HCT116 (cell line): ENCODE measurements at regions not wholly inside any gene's neighbourhood (a gene's known extent, or its start where the extent isn't known, plus 50 kb on each side); places are given as distances from the start of the nearest gene placed in this dataset.

ENCODE experiments used
- ATAC-seq: fragments of 200-7000 bp; cut with Tn5 transposase; 2 replicates; pipeline ENCODE4 v1.9.1; 2020; ENCODE audit warnings: mild to moderate bottlenecking, moderate library complexity
- BruUV-seq: library from RNA; stranded (reverse); fragments of 400-500 nt; replicated peaks from 2 replicates; lab custom pipeline; 2021; lab: Mats Ljungman, UMichigan
- CTCF ChIA-PET: fragments of 300-600 bp; sonication (Branson Sonifier 250); formaldehyde crosslinking; loops from one replicate; lab custom pipeline; 2021; ENCODE audit warnings: antibody characterized with exemption; lab: Charles Lee
- POLR2A ChIA-PET: fragments of 300-600, 350-600 bp; sonication (Branson Sonifier 250); formaldehyde crosslinking; loops from one replicate; lab custom pipeline; 2021; ENCODE audit warnings: antibody characterized with exemption; lab: Charles Lee
- RAD21 ChIA-PET, 2 experiments: fragments of 300-600 bp; sonication (Branson Sonifier 250); formaldehyde crosslinking; loops; one replicate each; lab custom pipeline; 2023; ENCODE audit warnings: low total read pairs in 2 of 2; ENCODE audit not compliant: uncharacterized antibody in 2 of 2, unreplicated experiment in 2 of 2, low non-redundant PET in 1 of 2; lab: Charles Lee
- DNase-seq: peaks from one replicate; pipeline ENCODE4 v3.0.0-alpha.2; 2010; ENCODE audit warnings: low read depth, low spot score
- H2AFZ ChIP-seq: fragments of 200-600 bp; shearing (Covaris generic), sonication (generic); 2 replicates; pipeline ENCODE4 v1.6.1; 2017; ENCODE audit warnings: low read depth, mixed run types, mixed read lengths, antibody characterized with exemption, low read length; ENCODE audit not compliant: poor library complexity, severe bottlenecking
- H3K27ac ChIP-seq: 2 replicates; pipeline ENCODE4 v1.5.1; 2012; ENCODE audit warnings: low read depth, low read length
- H3K27me3 ChIP-seq: fragments of 200-600 bp; sonication (generic); 2 replicates; pipeline ENCODE4 v1.6.1; 2016; ENCODE audit warnings: mixed run types, low read length, mixed read lengths; ENCODE audit not compliant: insufficient read depth
- H3K36me3 ChIP-seq, 2 experiments: fragments of 200-500 bp in 1 of 2; fragments of 200-600 bp in 1 of 2; sonication (Bioruptor generic) in 1 of 2; sonication (generic) in 1 of 2; 2 replicates each; pipeline versions ENCODE4 v1.5.1 to v1.6.1; 2014 to 2016; ENCODE audit warnings: low read length in 2 of 2, inconsistent platforms in 1 of 2, mixed read lengths in 1 of 2, mixed run types in 1 of 2; ENCODE audit not compliant: insufficient read depth in 2 of 2, control insufficient read depth in 1 of 2
- H3K4me1 ChIP-seq, 2 experiments: fragments of 200-600 bp in 1 of 2; sonication (generic) in 1 of 2; 2 replicates each; pipeline versions ENCODE4 v1.5.1 to v1.6.1; 2012 to 2017; ENCODE audit warnings: low read length in 2 of 2, inconsistent platforms in 1 of 2, mild to moderate bottlenecking in 1 of 2, mixed read lengths in 1 of 2, mixed run types in 1 of 2, moderate library complexity in 1 of 2; ENCODE audit not compliant: insufficient read depth in 2 of 2, control insufficient read depth in 1 of 2
- H3K4me2 ChIP-seq: fragments of 200-600 bp; sonication (generic); 2 replicates; pipeline ENCODE4 v1.6.1; 2017; ENCODE audit warnings: mixed run types, low read length, mixed read lengths
- H3K4me3 ChIP-seq, 2 experiments: fragments of 200-600 bp in 1 of 2; sonication (generic) in 1 of 2; replicated peaks in 1 of 2; 2 replicates each; pipeline ENCODE4 v1.5.1; 2011 to 2016; ENCODE audit warnings: low read length in 2 of 2, control low read depth in 1 of 2, low read depth in 1 of 2, mild to moderate bottlenecking in 1 of 2, mixed read lengths in 1 of 2, mixed run types in 1 of 2
- H3K79me2 ChIP-seq: fragments of 200-600 bp; sonication (generic); 2 replicates; pipeline ENCODE4 v1.6.1; 2017; ENCODE audit warnings: mild to moderate bottlenecking, mixed run types, low read length, moderate library complexity, mixed read lengths; ENCODE audit not compliant: insufficient read depth
- H3K9ac ChIP-seq: fragments of 200-600 bp; sonication (generic); 2 replicates; pipeline ENCODE4 v1.6.1; 2016; ENCODE audit warnings: low read length, mixed read lengths
- H3K9me2 ChIP-seq: fragments of 200-600 bp; sonication (generic), shearing (Covaris generic); 2 replicates; pipeline ENCODE4 v1.6.1; 2017; ENCODE audit warnings: mixed run types, mild to moderate bottlenecking, moderate library complexity; ENCODE audit not compliant: insufficient read depth
- H3K9me3 ChIP-seq, 2 experiments: fragments of 200-500 bp in 1 of 2; fragments of 200-600 bp in 1 of 2; sonication (Bioruptor generic) in 1 of 2; sonication (generic) in 1 of 2; 2 replicates each; pipeline ENCODE4 v1.6.1; 2014 to 2017; ENCODE audit warnings: low read length in 2 of 2, mixed read lengths in 2 of 2, inconsistent platforms in 1 of 2, low read depth in 1 of 2, mild to moderate bottlenecking in 1 of 2, mixed run types in 1 of 2, moderate library complexity in 1 of 2; ENCODE audit not compliant: control insufficient read depth in 1 of 2, insufficient read depth in 1 of 2
- H4K20me1 ChIP-seq: fragments of 200-600 bp; sonication (generic), shearing (Covaris generic); 2 replicates; pipeline ENCODE4 v1.6.1; 2017; ENCODE audit warnings: mixed run types, mild to moderate bottlenecking, moderate library complexity; ENCODE audit not compliant: insufficient read depth
- ELF1 ChIP-seq: IDR thresholded peaks from 2 replicates; pipeline ENCODE4 v1.6.1; 2012; ENCODE audit warnings: low read depth, borderline replicate concordance
- ZNF274 ChIP-seq: fragments of 200-500 bp; sonication (Bioruptor generic); IDR thresholded peaks from 2 replicates; pipeline ENCODE4 v1.6.1; 2014; ENCODE audit warnings: mild to moderate bottlenecking, low read depth, low read length, inconsistent platforms
- intact Hi-C: fragments of 100-400 bp; cut with micrococcal nuclease; formaldehyde crosslinking; loops from 2 replicates; pipeline ENCODE4 v1.10.0; 2022
- TF ChIP-seq, protein P1 (sequence below): IDR thresholded peaks from 2 replicates; pipeline ENCODE4 v1.6.1; 2012; ENCODE audit warnings: low read depth
- TF ChIP-seq, protein P2 (sequence below), 3 experiments: fragments of 200-600 bp in 1 of 3; sonication (generic) in 1 of 3; IDR thresholded peaks in 2 of 3; conservative IDR thresholded peaks in 1 of 3; 2 replicates each; pipeline ENCODE4 v1.5.1; 2012 to 2017; ENCODE audit warnings: low read depth in 2 of 3, low read length in 2 of 3, antibody characterized with exemption in 1 of 3, borderline replicate concordance in 1 of 3, control low read depth in 1 of 3, mild to moderate bottlenecking in 1 of 3, mixed read lengths in 1 of 3, mixed run types in 1 of 3, moderate library complexity in 1 of 3; ENCODE audit not compliant: insufficient read depth in 1 of 3

DNA sequence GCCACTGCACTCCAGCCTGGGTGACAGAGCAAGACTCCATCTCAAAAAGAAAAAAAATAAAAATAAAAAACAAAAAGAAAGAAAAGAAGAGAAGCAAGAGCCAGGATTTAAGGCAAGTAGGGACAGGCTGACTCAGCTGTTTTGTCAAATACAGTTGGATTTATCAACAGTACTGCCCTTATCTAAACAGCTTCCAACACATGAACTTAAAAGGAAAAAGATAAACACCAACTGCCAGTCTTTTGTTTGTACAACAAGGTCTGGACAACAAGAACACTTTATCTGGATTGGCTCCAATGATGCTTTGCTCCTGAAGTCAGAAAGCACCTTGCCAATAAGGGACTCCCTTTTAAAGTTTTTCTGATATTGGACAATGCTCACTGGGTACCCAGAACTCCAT, 886.0 kb downstream of the ADGRL2 start:
- Histone ChIP-seq H3K4me3 (no peak overlapping the region), H3K27me3 (no peaks in the 10 kb centered on the region), H4K20me1 (no peaks in the 10 kb centered on the region), H2AFZ (no peak overlapping the region), H3K79me2 (no peaks in the 10 kb centered on the region), H3K36me3 (no peaks in the 10 kb centered on the region), H3K9ac (no peak overlapping the region), H3K4me2 (no peak overlapping the region), H3K27ac (no peak overlapping the region), H3K9me2 (no peaks in the 10 kb centered on the region), H3K4me1 (no peaks in the 10 kb centered on the region), H3K9me3 (peaks cover 0 to 4% of the 10 kb centered on the region in 2 experiments; a peak in 2 of 4 replicates)
- DNase-seq (no peak), ATAC-seq (no peak)
- ChIA-PET POLR2A (no interaction called here), RAD21 (no interaction called here), CTCF (no interaction called here)
- TF ChIP-seq, protein P1, sequence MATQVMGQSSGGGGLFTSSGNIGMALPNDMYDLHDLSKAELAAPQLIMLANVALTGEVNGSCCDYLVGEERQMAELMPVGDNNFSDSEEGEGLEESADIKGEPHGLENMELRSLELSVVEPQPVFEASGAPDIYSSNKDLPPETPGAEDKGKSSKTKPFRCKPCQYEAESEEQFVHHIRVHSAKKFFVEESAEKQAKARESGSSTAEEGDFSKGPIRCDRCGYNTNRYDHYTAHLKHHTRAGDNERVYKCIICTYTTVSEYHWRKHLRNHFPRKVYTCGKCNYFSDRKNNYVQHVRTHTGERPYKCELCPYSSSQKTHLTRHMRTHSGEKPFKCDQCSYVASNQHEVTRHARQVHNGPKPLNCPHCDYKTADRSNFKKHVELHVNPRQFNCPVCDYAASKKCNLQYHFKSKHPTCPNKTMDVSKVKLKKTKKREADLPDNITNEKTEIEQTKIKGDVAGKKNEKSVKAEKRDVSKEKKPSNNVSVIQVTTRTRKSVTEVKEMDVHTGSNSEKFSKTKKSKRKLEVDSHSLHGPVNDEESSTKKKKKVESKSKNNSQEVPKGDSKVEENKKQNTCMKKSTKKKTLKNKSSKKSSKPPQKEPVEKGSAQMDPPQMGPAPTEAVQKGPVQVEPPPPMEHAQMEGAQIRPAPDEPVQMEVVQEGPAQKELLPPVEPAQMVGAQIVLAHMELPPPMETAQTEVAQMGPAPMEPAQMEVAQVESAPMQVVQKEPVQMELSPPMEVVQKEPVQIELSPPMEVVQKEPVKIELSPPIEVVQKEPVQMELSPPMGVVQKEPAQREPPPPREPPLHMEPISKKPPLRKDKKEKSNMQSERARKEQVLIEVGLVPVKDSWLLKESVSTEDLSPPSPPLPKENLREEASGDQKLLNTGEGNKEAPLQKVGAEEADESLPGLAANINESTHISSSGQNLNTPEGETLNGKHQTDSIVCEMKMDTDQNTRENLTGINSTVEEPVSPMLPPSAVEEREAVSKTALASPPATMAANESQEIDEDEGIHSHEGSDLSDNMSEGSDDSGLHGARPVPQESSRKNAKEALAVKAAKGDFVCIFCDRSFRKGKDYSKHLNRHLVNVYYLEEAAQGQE: no peak
- no peak for TF ChIP-seq ZNF274
- TF ChIP-seq ELF1: no peak
- no TSS peak for BruUV-seq
- intact Hi-C loops: no loop called here

DNA sequence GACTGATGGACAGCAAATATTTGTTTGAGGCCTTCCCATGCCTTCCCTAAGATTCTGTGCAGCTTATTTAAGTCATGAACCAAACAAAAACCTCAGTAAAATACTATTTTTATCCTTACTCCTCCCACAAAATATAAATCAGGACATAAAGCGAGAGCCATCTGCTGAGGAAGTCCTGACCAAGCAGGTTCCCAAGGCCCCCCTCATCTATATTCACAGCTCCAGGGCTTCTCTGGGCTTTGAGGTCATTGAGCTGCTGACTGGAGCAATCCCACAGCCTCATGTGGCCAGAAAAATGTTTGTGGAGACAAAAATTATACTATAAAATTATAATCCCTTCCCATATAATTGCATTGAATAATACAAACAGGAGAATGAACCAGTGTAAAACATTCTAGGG, 846.2 kb downstream of the ADGRL2 start:
- Histone ChIP-seq H3K4me1 (no peaks in the 10 kb centered on the region), H3K79me2 (no peaks in the 10 kb centered on the region), H3K9me2 (no peaks in the 10 kb centered on the region), H4K20me1 (no peaks in the 10 kb centered on the region), H2AFZ (no peak overlapping the region), H3K27ac (no peak overlapping the region)
- intact Hi-C loops: no loop called here
- ChIA-PET CTCF (no interaction called here), POLR2A (no interaction called here)
- BruUV-seq: no TSS peak
- TF ChIP-seq, protein P2, sequence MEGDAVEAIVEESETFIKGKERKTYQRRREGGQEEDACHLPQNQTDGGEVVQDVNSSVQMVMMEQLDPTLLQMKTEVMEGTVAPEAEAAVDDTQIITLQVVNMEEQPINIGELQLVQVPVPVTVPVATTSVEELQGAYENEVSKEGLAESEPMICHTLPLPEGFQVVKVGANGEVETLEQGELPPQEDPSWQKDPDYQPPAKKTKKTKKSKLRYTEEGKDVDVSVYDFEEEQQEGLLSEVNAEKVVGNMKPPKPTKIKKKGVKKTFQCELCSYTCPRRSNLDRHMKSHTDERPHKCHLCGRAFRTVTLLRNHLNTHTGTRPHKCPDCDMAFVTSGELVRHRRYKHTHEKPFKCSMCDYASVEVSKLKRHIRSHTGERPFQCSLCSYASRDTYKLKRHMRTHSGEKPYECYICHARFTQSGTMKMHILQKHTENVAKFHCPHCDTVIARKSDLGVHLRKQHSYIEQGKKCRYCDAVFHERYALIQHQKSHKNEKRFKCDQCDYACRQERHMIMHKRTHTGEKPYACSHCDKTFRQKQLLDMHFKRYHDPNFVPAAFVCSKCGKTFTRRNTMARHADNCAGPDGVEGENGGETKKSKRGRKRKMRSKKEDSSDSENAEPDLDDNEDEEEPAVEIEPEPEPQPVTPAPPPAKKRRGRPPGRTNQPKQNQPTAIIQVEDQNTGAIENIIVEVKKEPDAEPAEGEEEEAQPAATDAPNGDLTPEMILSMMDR (IDR thresholded peaks at IDR 0.05 in 2 of 3, conservative IDR thresholded peaks at IDR 0.05 in 1 of 3; ENCODE audit: borderline replicate concordance in 1 of 3, insufficient read depth in 1 of 3, low read depth in 2 of 3, low read length in 2 of 3): no peak
- TF ChIP-seq, all 23 proteins: peak for 0
- Histone ChIP-seq H3K4me3 (no peak overlapping the region), H3K9me3 (peaks cover 3 to 13% of the 10 kb centered on the region in 2 experiments; a peak in 3 of 4 replicates), H3K4me2 (no peak overlapping the region), H3K36me3 (no peaks in the 10 kb centered on the region), H3K27me3 (no peaks in the 10 kb centered on the region), H3K9ac (no peak overlapping the region)
- no peak for DNase-seq
- no peak for ATAC-seq
- RAD21 ChIA-PET: no interaction called here
